Testis (tissue), 2 donors: ENCODE measurements at regions not wholly inside any gene's neighbourhood (a gene's known extent, or its start where the extent isn't known, plus 50 kb on each side); places are given as distances from the start of the nearest gene placed in this dataset.

Experiments used
- DNase-seq: peaks from one replicate; pipeline ENCODE4 v3.0.0-alpha.2; 2019
- H3K27ac ChIP-seq, 2 donors: fragments of 200-600 bp; sonication (generic); one replicate each; pipeline ENCODE4 v1.5.1; 2019
- H3K27me3 ChIP-seq: fragments of 200-600 bp; sonication (generic); one replicate; pipeline ENCODE4 v1.5.1; 2019
- H3K36me3 ChIP-seq: fragments of 200-600 bp; sonication (generic); one replicate; pipeline ENCODE4 v1.5.1; 2017; ENCODE audit warnings: low read depth; ENCODE audit errors: missing control alignments
- H3K4me1 ChIP-seq: fragments of 200-600 bp; sonication (generic); one replicate; pipeline ENCODE4 v1.5.1; 2019
- H3K4me3 ChIP-seq, 2 donors: fragments of 200-600 bp; sonication (generic); one replicate each; pipeline ENCODE4 v1.5.1; 2017 to 2019
- H3K9me3 ChIP-seq: fragments of 200-600 bp; sonication (generic); one replicate; pipeline ENCODE4 v1.5.1; 2017
- POLR2A ChIP-seq: fragments of 450-650 bp; IDR thresholded peaks from one replicate; pipeline ENCODE4 v1.6.1; 2017; ENCODE audit warnings: antibody characterized with exemption, mild to moderate bottlenecking, moderate library complexity
- WGBS, 2 donors: methylation state at CpG; one replicate each; pipeline ENCODE4 v1.1.5; 2018; 5-methylcytosine and 5-hydroxymethylcytosine counted together
- intact Hi-C: fragments of 100-400 bp; cut with DNase I; formaldehyde crosslinking; loops from one replicate; pipeline ENCODE4 v1.15.1; 2023; ENCODE audit warnings: low total_unique reads
- TF ChIP-seq, protein P1 (sequence below), 3 experiments: fragments of 450-650 bp in 2 of 3; fragments of 200-600 bp in 1 of 3; sonication (generic) in 1 of 3; IDR thresholded peaks; one replicate each; pipeline ENCODE4 v1.5.1; 2016 to 2019; ENCODE audit warnings: antibody characterized with exemption in 3 of 3, mild to moderate bottlenecking in 2 of 3, moderate library complexity in 1 of 3

DNA sequence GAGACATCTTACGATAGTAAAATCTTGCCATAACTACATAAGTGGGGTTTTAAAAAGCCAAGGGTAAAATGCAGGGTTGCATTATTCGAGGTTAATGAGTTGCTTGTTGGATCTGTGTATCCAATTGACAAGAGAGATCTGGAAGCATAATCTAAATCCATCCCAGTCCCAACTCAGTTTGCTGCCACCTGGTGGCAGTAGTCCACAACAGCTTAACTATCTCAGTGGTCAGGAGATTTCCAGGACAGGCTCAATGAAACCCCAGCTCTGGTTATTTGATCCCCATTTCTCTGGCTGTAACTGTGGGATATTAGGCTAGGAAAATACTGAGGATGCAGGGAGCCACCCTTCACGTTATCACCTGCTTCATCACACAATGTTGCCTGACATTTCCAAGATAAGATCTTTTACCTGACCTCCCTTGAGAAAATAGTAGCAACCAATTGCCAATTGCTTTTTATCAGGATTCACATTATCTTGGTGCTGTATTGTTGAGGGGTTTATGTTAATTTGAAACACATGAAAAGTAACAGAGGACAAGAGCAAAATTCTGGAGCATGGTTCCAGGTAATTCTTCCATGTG lies 88.2 kb upstream of the TNIP3 start:
- Histone ChIP-seq H3K27me3 (no peaks in the 10 kb centered on the region), H3K9me3 (no peaks in the 10 kb centered on the region), H3K4me1 (no peaks in the 10 kb centered on the region), H3K36me3 (no peaks in the 10 kb centered on the region), H3K4me3 (no peak overlapping the region), H3K27ac (no peak overlapping the region)
- 22 to 23% methylated on average over 3 of the region's 3 CpGs for WGBS, 2 donors
- TF ChIP-seq, protein P1, sequence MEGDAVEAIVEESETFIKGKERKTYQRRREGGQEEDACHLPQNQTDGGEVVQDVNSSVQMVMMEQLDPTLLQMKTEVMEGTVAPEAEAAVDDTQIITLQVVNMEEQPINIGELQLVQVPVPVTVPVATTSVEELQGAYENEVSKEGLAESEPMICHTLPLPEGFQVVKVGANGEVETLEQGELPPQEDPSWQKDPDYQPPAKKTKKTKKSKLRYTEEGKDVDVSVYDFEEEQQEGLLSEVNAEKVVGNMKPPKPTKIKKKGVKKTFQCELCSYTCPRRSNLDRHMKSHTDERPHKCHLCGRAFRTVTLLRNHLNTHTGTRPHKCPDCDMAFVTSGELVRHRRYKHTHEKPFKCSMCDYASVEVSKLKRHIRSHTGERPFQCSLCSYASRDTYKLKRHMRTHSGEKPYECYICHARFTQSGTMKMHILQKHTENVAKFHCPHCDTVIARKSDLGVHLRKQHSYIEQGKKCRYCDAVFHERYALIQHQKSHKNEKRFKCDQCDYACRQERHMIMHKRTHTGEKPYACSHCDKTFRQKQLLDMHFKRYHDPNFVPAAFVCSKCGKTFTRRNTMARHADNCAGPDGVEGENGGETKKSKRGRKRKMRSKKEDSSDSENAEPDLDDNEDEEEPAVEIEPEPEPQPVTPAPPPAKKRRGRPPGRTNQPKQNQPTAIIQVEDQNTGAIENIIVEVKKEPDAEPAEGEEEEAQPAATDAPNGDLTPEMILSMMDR (IDR thresholded peaks at IDR 0.05): peak; percentile 48 to 82 (median 75)
- TF ChIP-seq POLR2A: no peak
- peak; percentile 80 for DNase-seq
- intact Hi-C loops: no loop called here

DNA sequence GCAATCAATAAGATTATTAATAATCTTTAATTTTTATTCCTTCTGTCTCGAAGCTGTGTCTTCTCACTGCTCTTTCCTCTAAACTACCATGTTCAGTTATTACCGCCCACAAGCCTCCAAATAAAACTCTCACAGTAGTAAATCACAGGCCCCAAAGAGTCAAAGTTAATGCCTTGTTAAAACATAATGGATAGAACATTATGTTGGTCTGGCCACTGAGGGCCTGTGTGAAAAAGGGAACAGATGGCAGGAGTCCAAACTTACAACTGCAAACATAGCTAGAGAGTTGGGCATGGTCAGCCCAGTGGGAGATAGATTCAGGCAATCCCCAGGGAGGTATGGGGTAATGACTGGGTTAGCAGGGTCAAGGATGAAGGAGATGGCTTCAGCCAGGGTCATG lies 84.6 kb upstream of the TNIP3 start:
- H3K27me3 ChIP-seq: no peaks in the 10 kb centered on the region
- intact Hi-C loops: no loop called here
- DNase-seq: no peak
- TF ChIP-seq, protein P1 (IDR thresholded peaks at IDR 0.05): no peak
- TF ChIP-seq POLR2A: no peak
- no peak overlapping the region for H3K27ac ChIP-seq
- no peaks in the 10 kb centered on the region for H3K36me3 ChIP-seq
- WGBS, 2 donors: 87 to 93% methylated on average over 2 of the region's 2 CpGs
- no peaks in the 10 kb centered on the region for H3K9me3 ChIP-seq
- H3K4me1 ChIP-seq: no peaks in the 10 kb centered on the region
- H3K4me3 ChIP-seq: no peak overlapping the region

DNA sequence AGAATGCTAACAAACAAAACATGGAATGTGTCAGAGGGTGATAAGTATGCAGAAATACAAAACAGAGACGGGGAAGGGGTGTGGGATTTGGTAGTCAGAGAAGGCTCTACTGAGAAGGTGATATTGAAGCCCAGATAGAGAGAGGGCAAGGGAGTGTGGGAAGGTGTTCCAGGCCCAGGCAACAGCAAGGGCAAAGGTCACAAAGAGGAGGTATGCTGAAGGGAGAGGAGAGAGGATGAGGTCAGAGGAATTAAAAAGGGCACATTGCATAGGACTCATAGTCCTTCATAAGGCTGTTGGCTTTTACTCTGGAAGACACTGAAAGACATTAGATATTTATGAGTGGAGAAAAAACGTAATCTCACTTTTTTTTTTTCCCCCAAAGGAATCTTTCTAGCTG lies 82.6 kb upstream of the TNIP3 start:
- no peaks in the 10 kb centered on the region for H3K9me3 ChIP-seq
- 64 to 68% methylated on average over 2 of the region's 2 CpGs for WGBS, 2 donors
- TF ChIP-seq, protein P1 (IDR thresholded peaks at IDR 0.05): no peak
- TF ChIP-seq POLR2A: no peak
- intact Hi-C loops: no loop called here
- H3K36me3 ChIP-seq: no peaks in the 10 kb centered on the region
- DNase-seq: no peak
- no peaks in the 10 kb centered on the region for H3K27me3 ChIP-seq
- H3K4me1 ChIP-seq: no peaks in the 10 kb centered on the region
- H3K4me3 ChIP-seq: no peak overlapping the region
- H3K27ac ChIP-seq: no peak overlapping the region

DNA sequence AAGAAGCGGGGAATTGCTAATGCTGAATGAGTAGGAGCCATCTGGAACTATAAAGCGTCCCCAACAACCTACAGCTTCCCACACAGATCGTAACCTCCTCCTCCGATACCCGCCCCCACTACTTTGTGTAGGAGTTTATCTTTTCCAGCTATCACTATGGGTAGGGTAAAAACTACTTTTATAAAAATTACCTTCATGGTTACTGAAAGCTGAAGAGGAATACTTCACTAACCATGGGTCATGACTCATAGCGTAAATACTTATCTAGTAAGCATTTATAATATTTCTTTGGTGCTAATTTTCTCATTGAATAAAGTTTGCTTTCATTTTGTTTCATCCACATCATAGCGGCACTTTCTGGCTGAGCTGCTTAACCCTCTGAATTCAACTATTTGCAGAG lies 79.4 kb upstream of the TNIP3 start:
- DNase-seq: no peak
- no peaks in the 10 kb centered on the region for H3K36me3 ChIP-seq
- TF ChIP-seq, protein P1 (IDR thresholded peaks at IDR 0.05): no peak
- TF ChIP-seq POLR2A: no peak
- 52% methylated on average over 7 of the region's 7 CpGs for WGBS, 2 donors
- no peaks in the 10 kb centered on the region for H3K27me3 ChIP-seq
- H3K4me1 ChIP-seq: no peaks in the 10 kb centered on the region
- no peak overlapping the region for H3K27ac ChIP-seq
- intact Hi-C loops: no loop called here
- H3K4me3 ChIP-seq: no peak overlapping the region
- H3K9me3 ChIP-seq: no peaks in the 10 kb centered on the region

DNA sequence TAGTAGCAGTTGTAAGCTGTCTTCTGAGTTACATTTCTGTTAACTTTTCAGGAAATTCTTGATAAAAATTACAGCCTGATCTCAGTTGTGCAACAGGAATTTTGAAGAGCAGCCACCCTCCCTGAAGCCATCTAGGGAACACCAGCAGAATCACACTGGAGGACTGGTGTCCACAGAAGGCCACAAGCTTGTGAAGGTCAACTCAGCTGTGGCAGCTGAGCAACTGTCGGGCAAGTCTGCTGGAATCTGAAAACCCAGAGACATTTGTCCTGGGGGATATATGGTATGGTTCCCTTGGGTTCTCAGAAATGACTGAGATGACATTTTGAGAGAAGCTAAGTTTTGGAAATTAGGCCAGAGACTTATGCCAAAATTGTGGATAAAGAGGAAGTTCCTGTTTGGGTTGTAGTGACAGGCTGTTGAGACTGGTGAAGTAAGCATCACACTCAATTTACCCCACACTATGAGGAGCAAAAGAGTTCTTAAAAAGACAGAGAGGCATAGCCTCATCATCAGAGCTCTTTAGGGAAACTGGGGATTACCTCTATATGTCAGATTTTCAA lies 78.1 kb upstream of the TNIP3 start:
- Histone ChIP-seq H3K4me3 (no peak overlapping the region), H3K27me3 (no peaks in the 10 kb centered on the region), H3K4me1 (no peaks in the 10 kb centered on the region), H3K9me3 (no peaks in the 10 kb centered on the region), H3K36me3 (no peaks in the 10 kb centered on the region), H3K27ac (no peak overlapping the region)
- TF ChIP-seq, protein P1 (IDR thresholded peaks at IDR 0.05): no peak
- TF ChIP-seq POLR2A: no peak
- 68 to 89% methylated on average over 1 of the region's 1 CpG for WGBS, 2 donors
- intact Hi-C loops: no loop called here
- no peak for DNase-seq
